ENCODE measurements at regions not wholly inside any gene's neighbourhood (a gene's known extent, or its start where the extent isn't known, plus 50 kb on each side); places are given as distances from the start of the nearest gene placed in this dataset.

DNA sequence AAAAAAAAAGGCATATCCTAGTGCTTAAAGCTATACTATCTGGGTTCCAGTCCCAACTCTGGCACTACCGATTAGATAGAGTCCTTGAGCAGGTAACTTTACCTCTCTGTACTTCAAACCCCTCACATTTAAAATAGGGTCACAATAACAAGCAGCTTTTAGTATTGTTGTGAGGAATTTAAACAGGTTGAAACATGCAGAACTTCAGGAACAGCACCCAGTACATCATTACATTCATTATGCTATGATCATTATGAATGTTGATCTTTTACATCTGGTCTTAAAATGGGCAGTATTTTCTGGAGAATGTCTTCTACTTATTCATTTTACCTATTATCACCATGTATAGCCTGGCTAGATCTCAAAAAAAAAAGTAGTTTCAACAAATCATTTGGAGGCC is 176.1 kb upstream of the CCDC54 start:
- TF ChIP-seq, protein P1, sequence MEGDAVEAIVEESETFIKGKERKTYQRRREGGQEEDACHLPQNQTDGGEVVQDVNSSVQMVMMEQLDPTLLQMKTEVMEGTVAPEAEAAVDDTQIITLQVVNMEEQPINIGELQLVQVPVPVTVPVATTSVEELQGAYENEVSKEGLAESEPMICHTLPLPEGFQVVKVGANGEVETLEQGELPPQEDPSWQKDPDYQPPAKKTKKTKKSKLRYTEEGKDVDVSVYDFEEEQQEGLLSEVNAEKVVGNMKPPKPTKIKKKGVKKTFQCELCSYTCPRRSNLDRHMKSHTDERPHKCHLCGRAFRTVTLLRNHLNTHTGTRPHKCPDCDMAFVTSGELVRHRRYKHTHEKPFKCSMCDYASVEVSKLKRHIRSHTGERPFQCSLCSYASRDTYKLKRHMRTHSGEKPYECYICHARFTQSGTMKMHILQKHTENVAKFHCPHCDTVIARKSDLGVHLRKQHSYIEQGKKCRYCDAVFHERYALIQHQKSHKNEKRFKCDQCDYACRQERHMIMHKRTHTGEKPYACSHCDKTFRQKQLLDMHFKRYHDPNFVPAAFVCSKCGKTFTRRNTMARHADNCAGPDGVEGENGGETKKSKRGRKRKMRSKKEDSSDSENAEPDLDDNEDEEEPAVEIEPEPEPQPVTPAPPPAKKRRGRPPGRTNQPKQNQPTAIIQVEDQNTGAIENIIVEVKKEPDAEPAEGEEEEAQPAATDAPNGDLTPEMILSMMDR (IDR thresholded peaks at IDR 0.05), result no peak
- no peak for TF ChIP-seq POLR2A (IDR thresholded peaks at IDR 0.05)
